IPS-NIHi7 (cell line): ENCODE measurements at regions not wholly inside any gene's neighbourhood (a gene's known extent, or its start where the extent isn't known, plus 50 kb on each side); places are given as distances from the start of the nearest gene placed in this dataset.

ENCODE experiments used
- DNase-seq: peaks from one replicate; pipeline ENCODE4 v3.0.0; 2012; ENCODE audit warnings: mixed read lengths; ENCODE audit errors: extremely low spot score

GRCh38 chr4:147423229-147423628 is 57.7 kb upstream of the EDNRA start:
- no peak for DNase-seq

- DNase-seq: no peak
These were observed 55.9 kb upstream of the EDNRA start for GRCh38 chr4:147425019-147425418.

- DNase-seq: no peak
These were observed 52.3 kb upstream of the EDNRA start for GRCh38 chr4:147428583-147428982.

GRCh38 chr4:147430111-147430510 is 50.8 kb upstream of the EDNRA start:
- DNase-seq: no peak
